ENCODE measurements at regions not wholly inside any gene's neighbourhood (a gene's known extent, or its start where the extent isn't known, plus 50 kb on each side); places are given as distances from the start of the nearest gene placed in this dataset.

DNA sequence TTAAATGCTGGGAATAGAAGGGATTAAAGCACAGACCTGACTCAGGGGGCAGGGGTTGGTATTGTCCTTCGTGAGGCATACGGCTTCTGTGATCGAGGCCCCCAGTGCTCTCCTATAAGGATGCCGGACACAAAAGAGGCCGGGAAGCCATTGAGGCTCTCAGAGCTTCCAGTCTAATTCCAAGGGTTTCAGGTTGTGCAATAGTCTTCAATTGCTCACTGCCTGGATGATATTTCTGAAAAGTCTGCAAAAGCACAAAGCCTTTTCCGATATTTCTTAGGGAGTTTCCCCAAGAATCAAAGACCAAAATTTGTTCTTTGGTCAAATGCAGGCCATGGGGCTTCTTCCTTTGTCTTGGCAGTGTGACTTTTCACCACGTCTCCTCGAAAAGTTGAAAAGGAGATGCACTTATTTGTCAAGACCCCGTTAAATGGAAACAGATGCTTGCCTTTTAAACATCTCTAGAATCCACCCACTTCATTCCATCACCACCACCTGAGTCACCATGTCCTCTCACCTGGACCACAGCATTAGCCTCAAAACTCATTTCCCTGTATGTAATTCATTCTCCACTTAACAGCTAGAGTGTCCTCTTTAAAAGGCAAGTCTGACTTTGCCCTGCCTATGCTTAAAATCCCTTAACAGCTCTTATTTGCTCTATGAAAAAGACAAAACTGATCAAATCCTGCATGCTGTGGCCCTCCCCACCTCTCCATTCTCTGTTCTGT, 134.8 kb upstream of the NAMPT start:
- DNase-seq (ENCODE audit: low read depth) = no peak

- DNase-seq (ENCODE audit: low read depth) = peak; percentile 91
These were observed 133.7 kb upstream of the NAMPT start for GRCh38 chr7:106418526-106418925.

GRCh38 chr7:106418094-106418493, 133.3 kb upstream of the NAMPT start:
- DNase-seq (ENCODE audit: low read depth) = no peak

GRCh38 chr7:106417273-106417902, 132.6 kb upstream of the NAMPT start:
- DNase-seq (ENCODE audit: low read depth) = peak; percentile 59

GRCh38 chr7:106416430-106416829, 131.6 kb upstream of the NAMPT start:
- no peak for DNase-seq (ENCODE audit: low read depth)

DNA sequence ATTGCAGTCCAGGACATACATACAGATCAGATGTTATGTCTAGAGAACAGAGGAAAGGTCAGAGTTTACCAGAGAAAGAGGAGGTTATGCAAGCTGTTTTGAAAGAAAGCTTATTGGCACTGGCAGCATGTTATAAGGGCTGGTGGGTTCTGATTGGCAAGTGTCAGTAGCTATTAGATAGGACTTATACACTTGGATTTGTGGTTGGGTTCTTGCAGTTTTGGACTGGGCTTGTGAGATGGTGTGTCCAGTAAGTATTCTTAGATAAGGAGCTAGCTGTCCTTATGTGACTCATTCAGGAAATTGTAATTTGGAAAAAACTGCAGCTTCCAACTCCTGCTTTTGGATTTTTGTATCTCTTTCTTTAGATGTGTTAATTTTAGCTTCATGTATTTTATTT, 130.7 kb upstream of the NAMPT start:
- DNase-seq (ENCODE audit: low read depth) = peak; percentile 43

- no peak for DNase-seq (ENCODE audit: low read depth)
These were observed 128.7 kb upstream of the NAMPT start for GRCh38 chr7:106413446-106413845.

GRCh38 chr7:106405697-106406141, 120.9 kb upstream of the NAMPT start:
- no peak for DNase-seq (ENCODE audit: low read depth)

DNA sequence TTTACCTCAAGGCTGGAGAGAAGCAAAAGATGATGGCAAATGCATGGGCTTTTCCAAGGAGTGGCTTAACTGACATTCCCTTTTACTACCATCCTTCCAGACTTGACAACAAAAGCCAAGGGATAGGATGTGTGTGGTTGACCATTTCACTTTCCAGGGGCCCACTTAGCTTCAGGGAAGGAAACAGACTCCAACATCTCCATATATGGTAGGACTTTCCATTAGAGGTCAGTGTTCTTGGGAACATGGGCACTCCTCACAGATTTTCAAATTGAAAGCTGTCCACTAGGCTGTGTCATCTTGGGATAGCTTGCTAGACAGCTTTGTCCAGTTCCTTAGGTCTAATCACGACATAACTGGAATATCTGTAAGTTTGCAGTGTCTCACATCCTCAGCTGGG, 118.1 kb upstream of the NAMPT start:
- no peak for DNase-seq (ENCODE audit: low read depth)

GRCh38 chr7:106400923-106401322, 116.1 kb upstream of the NAMPT start:
- DNase-seq (ENCODE audit: low read depth) = no peak

- no peak for DNase-seq (ENCODE audit: low read depth)
These were observed 114.0 kb upstream of the NAMPT start for GRCh38 chr7:106398786-106399185.

- DNase-seq (ENCODE audit: low read depth) = no peak
These were observed 113.2 kb upstream of the NAMPT start for GRCh38 chr7:106397994-106398393.

- DNase-seq (ENCODE audit: low read depth) = no peak
These were observed 109.7 kb upstream of the NAMPT start for GRCh38 chr7:106394526-106394925.

DNA sequence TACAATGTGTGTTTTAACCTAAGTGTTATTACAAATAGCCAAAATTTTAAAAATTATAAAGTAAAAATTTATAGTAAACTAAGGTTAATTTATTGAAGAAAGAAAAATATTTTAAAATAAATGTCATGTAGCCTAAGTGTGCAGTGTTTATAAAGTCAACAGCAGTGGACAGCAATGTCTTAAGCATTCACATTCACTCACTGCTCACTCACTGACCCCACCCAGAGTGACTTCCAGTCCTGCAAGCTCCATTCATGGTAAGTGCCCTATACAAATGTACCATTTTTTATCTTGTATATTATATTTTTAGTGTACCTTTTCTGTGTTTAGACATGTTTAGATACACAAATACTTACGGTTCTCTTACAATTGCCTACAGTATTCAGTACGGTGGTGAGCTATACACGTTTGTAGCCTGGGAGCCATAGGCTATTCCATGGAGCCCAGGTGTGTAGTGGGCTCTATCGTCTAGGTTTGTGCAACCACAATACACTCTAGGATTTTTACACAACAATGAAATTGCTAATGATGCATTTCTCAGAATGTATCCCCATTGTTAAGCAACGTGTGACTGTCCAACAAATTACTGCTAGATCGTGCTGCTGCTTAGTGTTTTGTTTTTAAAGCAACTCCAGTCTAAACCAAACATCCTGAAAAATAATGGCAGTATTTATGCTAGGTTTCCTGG, 108.9 kb upstream of the NAMPT start:
- DNase-seq (ENCODE audit: low read depth) = no peak

DNA sequence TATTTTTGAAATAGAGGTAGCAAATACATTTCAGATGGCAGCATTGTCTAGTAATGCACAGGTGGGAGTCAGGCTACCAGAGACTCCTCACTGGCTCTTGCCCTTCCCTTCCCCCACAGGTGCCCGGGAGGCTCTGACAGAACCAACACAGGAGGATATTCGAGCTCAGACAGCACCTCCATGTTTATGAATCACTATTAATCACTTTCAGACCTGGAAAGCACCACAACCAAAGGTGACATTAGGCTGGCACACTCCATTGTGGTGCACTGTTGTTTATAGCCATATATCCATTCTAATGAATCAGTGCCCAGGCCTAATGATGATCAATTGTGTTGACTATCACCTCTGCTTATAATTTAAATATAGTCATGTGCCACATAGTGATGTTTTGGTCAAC, 107.8 kb upstream of the NAMPT start:
- peak; percentile 39 for DNase-seq (ENCODE audit: low read depth)

- DNase-seq (ENCODE audit: low read depth) = no peak
These were observed 107.4 kb upstream of the NAMPT start for GRCh38 chr7:106392144-106392543.

DNA sequence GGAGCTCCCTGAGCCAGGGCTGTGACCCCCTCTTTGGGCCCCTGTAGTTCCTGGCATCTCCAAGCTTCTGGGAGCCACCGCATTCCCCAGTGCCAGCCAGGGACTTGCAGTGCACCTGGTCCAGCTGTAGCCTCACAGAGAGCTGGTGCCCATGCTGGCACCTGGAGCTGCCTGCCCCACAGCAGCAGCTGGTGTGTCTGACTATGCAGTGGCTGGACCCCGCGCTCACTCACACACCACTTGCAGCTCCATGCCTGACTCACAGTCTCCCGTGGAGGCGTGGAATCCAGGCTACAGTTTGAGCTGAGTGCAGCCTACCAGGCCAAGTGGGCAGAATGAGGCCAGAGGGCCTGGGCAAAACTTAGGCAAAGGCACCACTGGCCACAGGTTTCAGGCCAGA, 102.2 kb upstream of the NAMPT start:
- DNase-seq (ENCODE audit: low read depth) = no peak

- no peak for DNase-seq (ENCODE audit: low read depth)
These were observed 99.6 kb upstream of the NAMPT start for GRCh38 chr7:106384373-106384772.

DNA sequence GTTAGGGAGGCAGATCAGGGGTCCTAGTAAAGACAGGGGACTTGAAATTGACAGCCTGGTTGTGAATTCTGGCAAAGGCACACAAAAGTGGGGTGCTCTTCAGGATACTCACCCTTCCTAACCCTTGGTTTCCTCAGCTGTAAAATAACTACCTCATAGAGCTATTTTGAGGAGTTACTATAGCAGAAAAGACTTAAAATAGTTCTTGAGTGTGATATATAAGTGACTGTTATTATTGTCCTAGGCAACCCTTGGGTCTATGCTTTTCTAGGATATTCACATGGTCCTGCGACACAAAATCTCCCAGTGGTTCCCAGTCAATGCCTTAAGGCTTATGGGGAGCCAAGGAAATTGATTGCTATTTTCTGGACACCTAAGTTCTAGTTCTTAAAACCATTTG, 98.1 kb upstream of the NAMPT start:
- DNase-seq (ENCODE audit: low read depth) = no peak

GRCh38 chr7:106382129-106382528, 97.3 kb upstream of the NAMPT start:
- no peak for DNase-seq (ENCODE audit: low read depth)

DNA sequence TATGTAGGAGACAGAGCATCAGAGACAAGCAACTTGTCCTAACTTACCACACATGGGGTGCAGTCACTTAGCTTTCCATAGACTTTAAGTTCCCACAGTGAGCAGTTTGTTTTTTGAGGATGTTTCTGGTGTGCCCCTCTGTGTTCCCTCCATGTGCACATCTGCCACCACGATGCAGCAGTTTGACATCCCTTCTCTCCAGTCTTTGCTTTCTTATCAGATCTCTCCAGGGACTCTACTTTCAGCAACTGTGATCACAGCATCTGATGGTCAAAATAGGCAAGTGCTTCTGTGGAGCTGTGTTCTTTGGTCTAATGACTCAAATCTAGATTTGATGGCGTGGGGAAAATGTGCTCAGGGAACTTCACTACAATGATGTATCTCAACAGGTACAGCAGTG, 96.5 kb upstream of the NAMPT start:
- DNase-seq (ENCODE audit: low read depth) = no peak

GRCh38 chr7:106377847-106378361, 93.1 kb upstream of the NAMPT start:
- peak; percentile 32 for DNase-seq (ENCODE audit: low read depth)

Measured in M059J (cell line).